HG03378 (cell line): ENCODE measurements at regions not wholly inside any gene's neighbourhood (a gene's known extent, or its start where the extent isn't known, plus 50 kb on each side); places are given as distances from the start of the nearest gene placed in this dataset.
"Not testable (repeated sequence)": the region's sequence is repeated elsewhere in the genome, so short reads cannot be mapped to it uniquely, and the experiment has no call there.

Experiments used
- ATAC-seq: cut with Tn5 transposase; IDR thresholded peaks from one replicate; pipeline ENCODE4 v1.9.1; 2021; ENCODE audit warnings: mild to moderate bottlenecking, moderate library complexity; ENCODE audit not compliant: unreplicated experiment

- ATAC-seq = no peak
Measured at GRCh38 chr3:27779176-27779575, 57.1 kb upstream of the EOMES start.

DNA sequence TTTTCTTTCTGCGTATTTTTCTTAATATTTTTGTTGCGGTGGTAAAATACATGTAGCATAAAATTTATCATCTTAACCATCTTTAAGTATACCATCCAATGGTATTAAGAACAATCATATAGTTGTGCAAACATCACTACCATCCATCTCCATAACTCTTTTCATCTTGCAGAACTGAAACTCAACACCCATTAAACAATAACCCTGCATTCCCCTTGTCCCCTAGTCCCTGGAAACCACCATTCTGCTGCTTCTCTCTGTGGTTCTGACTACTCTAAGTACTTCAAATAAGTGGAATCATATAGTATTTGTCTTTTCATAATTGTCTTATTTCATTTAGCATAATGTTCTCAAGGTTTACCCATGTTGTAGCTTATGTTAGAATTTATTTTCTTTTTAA is 67.3 kb upstream of the EOMES start:
- ATAC-seq = peak; percentile 56

GRCh38 chr3:27791956-27792355 is 69.8 kb upstream of the EOMES start:
- ATAC-seq = no peak

DNA sequence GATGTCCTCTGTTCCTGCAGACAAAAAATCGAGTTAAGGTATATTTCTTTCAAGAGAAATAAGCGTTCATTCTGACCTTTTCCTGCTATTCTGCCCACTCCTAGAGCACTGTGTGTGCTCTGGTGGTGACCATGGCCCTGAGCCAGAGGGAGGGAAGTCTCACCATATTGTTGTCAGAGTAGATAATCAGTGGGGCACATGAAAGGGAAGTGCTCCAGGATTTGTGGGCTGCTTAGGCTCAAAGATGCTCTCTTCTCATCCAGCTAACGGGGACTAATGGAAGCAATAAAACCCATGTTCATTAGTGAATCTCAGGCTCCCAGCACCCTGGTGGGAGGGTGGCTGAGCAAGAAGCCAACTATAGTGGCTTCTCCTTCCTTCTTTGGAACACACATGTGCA is 70.7 kb upstream of the EOMES start:
- no peak for ATAC-seq

DNA sequence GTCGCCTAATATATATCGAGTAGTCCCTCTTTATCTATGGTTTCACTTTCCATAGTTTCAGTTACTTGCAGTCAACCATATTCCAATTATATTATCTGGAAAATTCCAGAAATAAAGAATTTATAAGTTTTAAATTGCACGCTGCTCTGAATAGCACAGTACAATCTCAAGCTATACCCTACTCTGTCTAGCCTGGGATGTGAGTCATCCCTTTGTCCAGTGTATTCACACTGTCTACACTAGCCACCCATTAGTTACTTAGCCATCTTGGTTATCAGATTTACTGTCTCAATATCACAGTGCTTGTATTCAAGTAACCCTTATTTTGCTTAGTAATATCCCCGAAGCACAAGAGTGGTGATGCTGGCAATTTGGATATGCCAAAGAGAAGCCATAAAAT is 72.1 kb upstream of the EOMES start:
- no peak for ATAC-seq

DNA sequence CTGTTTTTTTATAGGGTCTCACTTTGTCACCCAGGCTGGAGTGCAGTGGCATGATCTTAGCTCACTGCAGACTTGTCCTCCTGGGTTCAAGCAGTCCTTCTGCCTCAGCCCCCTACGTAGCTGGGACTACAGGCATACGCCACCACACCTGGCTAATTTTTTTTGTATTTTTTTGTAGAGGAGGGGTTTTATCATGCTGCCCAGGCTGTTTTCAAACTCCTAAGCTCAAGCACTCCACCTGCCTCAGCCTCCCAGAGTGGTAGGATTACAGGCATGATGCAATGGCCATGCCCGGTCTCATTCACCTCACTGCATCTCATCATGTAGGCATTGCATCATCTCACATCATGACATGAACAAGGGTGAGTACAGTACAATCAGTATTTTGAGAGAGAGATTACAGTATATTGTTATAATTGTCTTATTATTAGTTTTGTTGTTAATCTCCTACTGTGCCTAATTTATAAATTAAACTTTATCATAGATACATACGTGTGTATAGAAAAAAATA is 74.3 kb upstream of the EOMES start:
- no peak for ATAC-seq

DNA sequence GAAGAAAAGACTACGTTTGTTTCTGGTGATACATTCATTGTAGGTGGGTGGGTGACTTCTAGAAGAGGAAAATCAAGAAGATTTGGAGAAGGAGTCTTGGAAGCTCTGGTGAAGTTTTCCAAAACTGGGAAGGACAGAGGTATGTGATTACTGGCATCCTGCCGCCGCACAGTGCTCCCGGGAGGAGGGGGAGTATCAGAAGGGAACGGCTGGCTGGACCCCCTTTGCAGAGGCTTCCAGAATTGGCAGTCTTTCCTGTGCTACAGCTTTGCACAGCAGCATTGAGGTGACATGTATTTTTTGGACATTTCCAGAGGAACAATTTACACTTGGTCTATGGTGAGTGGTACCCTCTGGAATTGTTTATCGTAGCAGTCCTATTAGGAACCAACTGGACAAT is 75.7 kb upstream of the EOMES start:
- ATAC-seq = no peak

GRCh38 chr3:27800261-27800660 is 78.1 kb upstream of the EOMES start:
- no peak for ATAC-seq

DNA sequence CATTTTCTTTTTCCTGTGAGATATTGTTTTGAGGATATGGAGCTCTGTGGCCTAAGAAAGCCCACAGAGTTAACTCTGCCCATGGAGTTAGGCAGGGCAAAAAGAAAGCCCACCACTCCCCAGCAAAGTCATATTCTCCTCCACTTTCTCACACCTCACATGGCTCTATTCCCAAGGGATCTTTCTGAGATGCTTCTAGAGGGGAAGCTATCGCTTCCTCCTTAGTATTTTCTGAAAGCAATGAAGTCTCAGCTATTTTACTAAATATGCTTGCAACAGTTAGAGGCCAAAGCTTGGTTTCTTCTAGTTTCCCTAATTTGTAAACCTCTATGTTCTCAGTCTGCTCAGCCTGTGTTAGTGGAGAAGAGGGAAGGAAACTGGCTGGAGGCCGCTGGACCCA is 80.3 kb upstream of the EOMES start:
- ATAC-seq = peak; percentile 47

- peak; percentile 20 for ATAC-seq
Measured at GRCh38 chr3:27802849-27803248, 80.7 kb upstream of the EOMES start.

DNA sequence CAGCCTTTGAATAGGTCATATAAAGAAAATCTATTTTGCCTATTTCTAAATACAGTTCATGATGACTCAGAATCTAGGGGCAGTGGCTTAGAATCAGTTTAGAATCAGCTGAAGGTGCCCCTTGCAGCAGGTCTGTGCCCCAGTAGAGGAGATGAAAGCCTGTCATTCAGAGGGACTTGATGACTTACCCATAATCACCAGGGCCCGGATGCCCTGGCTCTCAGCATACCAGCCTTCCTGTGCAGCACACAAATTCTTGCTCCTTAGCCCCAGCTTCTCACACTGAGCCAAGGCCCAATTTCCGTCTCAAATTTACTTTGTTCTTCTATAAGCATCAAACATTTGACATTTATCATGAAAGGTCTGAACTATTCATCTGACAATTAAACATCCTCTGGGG is 83.2 kb upstream of the EOMES start:
- no peak for ATAC-seq

- no peak for ATAC-seq
Measured at GRCh38 chr3:27813255-27813654, 91.1 kb upstream of the EOMES start.

DNA sequence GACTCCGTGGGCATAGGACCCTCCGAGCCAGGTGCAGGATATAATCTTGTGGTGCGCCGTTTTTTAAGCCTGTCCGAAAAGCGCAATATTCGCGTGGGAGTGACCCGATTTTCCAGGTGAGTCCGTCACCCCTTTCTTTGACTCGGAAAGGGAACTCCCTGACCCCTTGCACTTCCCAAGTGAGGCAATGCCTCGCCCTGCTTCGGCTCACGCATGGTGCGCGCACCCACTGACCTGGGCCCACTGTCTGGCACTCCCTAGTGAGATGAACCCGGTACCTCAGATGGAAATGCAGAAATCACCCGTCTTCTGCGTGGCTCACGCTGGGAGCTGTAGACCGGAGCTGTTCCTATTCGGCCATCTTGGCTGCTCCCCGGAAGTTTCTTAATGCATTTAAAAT is 99.5 kb upstream of the EOMES start:
- not testable (repeated sequence) for ATAC-seq

DNA sequence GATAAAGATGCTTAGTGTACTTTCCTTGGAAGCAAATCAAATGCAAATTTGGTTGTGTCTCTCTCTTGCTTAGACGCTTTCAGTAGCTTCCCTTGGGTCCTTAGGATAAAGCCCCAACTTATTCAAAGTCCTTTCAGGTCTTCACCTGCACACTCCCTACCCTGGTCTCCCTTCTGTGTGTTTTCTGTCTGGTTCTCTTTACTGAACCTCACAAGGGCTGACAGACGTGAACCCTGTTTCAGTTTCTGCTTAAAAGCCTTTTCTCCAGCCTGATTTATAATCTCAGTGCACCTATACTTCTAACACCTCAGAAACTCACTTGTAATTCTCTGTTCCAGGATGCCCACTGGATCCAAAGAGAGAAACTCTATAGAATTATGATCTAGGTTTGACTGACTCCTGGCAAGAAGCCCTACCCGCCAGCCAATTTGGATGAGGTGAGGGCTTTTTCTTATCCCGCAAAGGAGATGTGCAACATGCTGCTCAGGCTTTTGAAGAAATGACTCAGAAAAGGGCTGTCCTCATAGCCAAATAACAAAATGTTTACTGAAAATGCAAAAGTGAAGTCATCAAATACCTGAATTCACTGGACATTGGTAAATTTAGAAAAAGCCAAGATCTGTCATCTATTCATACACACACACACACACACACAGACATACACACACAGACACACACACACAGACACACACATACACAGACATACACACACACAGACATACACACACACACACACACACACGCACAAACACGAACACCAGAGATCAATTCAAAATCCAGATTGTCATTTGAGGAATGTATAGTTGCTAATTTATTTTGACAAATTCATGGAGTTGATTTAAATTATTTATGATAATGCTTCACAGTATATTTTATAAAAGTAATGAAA is 102.4 kb upstream of the EOMES start:
- no peak for ATAC-seq

DNA sequence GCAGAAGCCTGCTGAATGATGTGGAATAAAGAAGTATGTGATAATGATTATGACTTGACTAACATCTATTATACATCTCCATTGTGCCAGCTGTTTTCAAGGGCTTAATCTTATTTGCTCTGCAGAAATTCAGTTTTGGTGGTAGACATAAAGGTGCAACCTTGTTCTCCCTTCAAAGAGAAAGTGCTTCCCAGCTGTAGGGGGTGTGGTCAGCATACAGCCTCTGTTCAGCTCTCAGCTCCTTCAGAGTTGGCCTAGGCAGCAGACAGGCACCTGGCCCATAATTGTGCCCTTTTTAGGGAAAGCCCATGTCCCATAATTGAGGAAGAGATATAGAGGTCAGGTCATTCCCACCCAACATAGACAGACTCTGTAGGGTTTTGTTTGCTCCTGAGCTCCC is 104.3 kb upstream of the EOMES start:
- ATAC-seq = no peak

GRCh38 chr3:27827041-27827440 is 104.9 kb upstream of the EOMES start:
- ATAC-seq = no peak

DNA sequence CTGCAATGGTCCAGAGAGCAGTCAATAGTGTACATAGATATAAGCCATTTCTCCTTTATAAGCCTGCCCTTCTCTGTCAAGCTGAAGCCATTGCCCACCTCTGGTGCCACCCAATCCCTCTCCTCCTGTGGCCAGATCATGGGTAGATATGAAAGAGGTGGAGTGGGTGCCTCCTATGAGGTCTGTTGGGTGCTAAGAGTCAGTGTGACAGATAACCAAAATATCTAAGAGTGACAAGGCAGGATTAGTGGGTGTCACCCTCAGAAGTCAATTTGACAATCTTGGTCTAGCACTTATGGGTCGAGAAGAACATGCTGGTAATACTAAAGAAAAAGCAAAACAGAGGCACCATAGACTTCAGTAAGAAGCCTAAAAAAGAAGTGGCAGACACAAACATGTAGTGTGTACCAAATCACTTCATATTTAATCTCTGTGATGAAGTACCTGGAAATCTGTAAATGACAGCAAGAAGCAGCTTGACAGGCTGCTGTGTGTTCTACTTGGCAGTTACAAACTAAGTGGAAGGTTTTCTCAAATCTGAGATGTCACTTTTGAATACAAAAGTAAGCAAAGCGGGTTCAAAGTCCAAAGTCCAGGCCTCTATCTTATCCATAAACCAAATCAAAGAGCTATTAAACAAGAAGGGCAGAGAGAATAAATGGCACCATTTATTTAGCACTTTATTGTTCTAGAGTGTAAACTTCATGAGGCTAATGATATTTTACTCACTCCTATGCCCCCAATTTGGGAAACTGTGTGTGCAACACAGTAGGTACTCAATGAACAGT is 118.9 kb upstream of the EOMES start:
- ATAC-seq = no peak

DNA sequence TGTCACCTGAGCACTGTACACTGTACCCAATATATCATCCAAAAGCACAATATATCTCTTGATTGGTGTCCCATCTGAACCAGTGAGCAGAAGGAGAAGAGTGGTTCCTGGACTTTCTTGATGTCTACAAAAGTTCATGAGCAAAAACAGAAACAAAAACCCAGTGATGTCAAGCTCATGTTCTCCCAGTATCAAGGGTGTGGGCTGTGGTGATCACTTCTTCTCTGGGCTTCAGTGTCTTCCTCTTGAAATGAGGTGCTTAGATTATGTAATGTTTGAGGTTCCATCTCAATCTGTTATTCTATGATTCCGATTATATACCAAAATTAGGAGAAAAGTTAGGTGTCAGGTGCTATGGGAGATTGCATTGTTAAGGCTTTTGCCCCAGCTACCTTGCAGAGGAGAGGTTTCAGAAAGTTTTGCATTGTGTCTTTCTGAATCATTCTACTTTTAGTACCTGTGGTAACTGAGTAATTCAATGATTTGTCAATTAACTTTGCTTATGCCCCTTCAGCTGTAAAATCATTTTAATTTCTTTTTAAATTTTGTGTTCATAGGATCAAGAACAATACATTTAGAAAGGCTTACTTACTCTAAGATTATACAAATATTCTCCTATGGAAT is 122.0 kb upstream of the EOMES start:
- ATAC-seq = no peak

DNA sequence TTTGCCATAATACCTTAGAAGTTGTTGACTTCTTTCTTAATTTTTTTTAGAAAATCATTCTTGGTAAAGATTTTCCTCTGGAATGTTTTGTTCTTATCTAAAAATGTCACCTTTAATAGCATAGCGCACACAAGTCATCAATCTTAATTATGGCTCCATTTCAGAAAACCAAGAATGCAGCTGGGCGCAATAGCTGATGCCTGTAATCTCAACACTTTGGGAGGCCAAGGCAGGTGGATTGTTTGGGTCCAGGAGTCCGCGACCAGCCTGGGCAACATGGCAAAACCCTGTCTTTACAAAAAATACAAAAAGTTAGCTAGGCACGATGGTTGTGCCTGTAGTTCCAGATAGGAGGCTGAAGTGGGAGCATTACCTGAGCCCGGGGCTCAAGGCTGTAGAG is 125.6 kb upstream of the EOMES start:
- ATAC-seq = no peak

DNA sequence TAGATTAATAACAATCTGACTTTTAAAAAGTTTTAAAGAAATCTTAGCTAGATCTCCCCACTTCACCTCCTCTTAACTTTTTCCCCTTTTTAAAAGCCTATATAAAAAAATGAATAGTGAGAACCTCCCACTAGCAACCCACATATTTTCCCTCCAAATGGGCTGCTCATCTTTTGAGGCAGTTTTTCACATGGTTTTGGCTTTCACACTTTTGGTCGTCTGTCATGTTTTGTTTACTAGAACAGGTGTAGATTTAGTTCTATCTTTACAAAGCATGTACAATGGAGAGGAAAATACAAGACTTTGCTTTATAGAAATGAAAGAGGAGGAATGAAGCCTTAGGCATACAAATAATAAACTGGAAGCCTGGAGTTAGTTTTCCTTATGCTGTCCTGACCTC is 126.7 kb upstream of the EOMES start:
- no peak for ATAC-seq

DNA sequence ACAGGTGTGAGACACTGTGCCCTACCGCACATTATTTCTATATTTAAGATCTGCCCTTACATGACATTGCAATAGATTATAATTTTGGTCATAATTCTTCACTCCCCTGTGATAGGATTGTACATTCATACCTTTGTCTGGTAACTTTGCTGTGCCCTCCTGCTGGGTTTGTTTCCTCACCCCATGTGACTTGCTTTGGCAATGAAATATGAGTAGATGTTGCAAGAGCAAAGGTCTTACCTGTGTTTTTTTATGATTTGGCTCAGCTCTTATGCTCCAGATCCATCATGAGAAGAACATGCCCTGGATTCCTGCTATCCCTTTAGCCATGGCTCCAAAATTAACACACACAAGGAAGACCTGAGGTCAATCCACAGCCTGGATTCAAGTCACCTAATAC is 137.7 kb upstream of the EOMES start:
- ATAC-seq = no peak
